GM13976 (cell line): ENCODE measurements at regions not wholly inside any gene's neighbourhood (a gene's known extent, or its start where the extent isn't known, plus 50 kb on each side); places are given as distances from the start of the nearest gene placed in this dataset.

Experiments
- DNase-seq: peaks from one replicate; pipeline ENCODE4 v3.0.0; 2012; ENCODE audit warnings: low spot score
- CTCF ChIP-seq: IDR thresholded peaks from 2 replicates; pipeline ENCODE4 v1.5.1; 2012; ENCODE audit warnings: borderline replicate concordance, mild to moderate bottlenecking; ENCODE audit not compliant: insufficient read depth; ENCODE audit errors: extremely low read depth, missing control alignments, control extremely low read depth
- in situ Hi-C: fragments of 300-500 bp; cut with MboI; formaldehyde crosslinking; loops from one replicate; pipeline ENCODE4 v1.12.0; 2022; ENCODE audit warnings: low sequenced_read_pairs, mixed read lengths, inconsistent platforms; ENCODE audit not compliant: unreplicated experiment

DNA sequence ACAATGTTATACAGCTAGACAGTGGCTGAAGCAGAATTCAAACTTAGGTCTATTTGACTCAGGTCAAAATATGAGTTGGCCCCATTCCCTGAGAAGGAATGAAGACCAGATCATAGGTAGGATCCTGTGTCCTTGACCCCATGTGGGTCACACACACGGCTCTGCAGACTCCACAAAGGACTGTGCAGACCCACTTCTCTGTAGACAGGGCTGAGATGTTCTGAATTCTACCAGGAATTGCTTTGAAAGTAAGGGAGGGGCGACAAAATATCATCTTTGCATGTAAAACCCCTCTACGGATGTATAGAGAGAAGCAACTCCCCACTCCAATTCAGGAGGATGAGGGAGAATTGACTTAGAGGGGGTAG, 62.3 kb upstream of the CTIF start:
- in situ Hi-C loops: loop anchor here (5.0 kb wide), 1 partner anchor 186 kb away; no protein-coding TSS in a partner anchor
- no peak for TF ChIP-seq CTCF
- DNase-seq: no peak

DNA sequence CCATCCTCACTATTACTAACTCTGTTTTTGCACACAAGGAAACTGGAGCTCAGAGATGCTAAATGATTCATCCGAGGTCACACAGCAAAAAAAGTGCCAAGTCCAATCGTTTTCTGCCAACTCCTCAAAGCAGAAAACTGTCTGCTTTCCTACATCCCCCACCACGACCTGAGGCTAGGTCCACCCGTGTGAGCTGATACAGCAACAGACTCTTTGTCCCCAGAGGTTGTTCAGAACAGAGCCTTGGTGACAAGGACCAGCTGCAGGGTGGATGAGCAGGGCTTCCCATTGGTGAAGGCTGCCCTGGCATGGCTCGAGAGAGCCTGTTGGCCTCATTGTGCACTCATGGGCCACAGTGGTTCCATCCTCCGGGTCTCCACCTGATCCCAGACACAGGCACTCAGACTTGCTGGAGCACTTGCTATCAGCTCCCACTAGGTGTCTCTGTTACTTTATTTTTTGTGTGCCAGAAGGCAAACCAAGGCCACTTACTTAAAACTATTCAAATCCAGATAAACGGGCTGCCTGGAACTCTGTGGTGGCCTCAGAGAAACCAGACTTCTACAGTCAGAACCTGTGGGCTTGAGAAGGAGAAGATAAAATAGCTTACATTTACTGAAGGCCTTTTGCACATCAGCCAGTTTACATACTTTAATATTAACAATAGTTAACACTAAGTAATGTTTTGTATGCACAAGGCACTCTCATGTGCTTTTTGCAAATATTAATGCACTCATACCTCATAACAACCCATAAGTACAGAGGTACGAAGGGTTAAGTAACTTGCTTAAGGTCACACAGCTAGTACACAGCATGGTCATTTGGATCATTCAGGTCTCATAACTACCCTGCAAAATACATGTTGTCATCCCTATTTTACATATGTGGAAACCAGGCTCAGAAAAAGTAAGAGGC, 62.9 kb upstream of the CTIF start:
- in situ Hi-C loops: loop anchor here (5.0 kb wide), 1 partner anchor 186 kb away; no protein-coding TSS in a partner anchor
- TF ChIP-seq CTCF: peak; percentile 80
- DNase-seq: peak; percentile 65

GRCh38 chr18:48473816-48474215, 64.6 kb upstream of the ZBTB7C start:
- TF ChIP-seq CTCF: no peak
- in situ Hi-C loops: no loop called here
- DNase-seq: no peak

DNA sequence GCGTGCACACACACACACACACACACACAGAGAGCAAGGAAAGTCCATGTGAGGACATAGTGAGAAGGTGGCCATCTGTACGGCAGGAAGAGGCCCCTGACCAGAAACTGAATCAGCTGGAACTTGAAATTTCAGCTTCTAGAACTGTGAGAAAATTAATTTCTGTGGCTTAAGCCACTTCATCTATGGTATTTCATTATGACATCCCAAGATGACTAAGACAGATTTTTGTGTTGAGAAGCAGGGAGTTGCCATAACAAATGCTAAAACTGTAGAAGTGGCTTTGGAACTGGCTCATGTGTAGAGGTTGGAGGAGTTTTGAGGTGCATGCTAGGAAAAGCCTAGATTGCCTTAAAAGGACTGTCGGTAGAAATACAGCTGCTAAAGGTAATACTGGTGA, 63.4 kb upstream of the ZBTB7C start:
- in situ Hi-C loops: no loop called here
- no peak for DNase-seq
- TF ChIP-seq CTCF: no peak

GRCh38 chr18:48470484-48471180, 61.4 kb upstream of the ZBTB7C start:
- in situ Hi-C loops: no loop called here
- DNase-seq: no peak
- no peak for TF ChIP-seq CTCF

- DNase-seq: no peak
- in situ Hi-C loops: no loop called here
- no peak for TF ChIP-seq CTCF
These were observed 59.0 kb upstream of the ZBTB7C start for GRCh38 chr18:48468151-48468550.
